ENCODE measurements at regions not wholly inside any gene's neighbourhood (a gene's known extent, or its start where the extent isn't known, plus 50 kb on each side); places are given as distances from the start of the nearest gene placed in this dataset.
"Not testable (repeated sequence)": the region's sequence is repeated elsewhere in the genome, so short reads cannot be mapped to it uniquely, and the experiment has no call there.

GRCh38 chr3:130827486-130827885, 66.4 kb upstream of the ATP2C1 start:
- no peak for DNase-seq (ENCODE audit: low read depth, low spot score)
- ChIA-PET CTCF (no interaction called here), POLR2A (no interaction called here)
- TF ChIP-seq, protein P1, sequence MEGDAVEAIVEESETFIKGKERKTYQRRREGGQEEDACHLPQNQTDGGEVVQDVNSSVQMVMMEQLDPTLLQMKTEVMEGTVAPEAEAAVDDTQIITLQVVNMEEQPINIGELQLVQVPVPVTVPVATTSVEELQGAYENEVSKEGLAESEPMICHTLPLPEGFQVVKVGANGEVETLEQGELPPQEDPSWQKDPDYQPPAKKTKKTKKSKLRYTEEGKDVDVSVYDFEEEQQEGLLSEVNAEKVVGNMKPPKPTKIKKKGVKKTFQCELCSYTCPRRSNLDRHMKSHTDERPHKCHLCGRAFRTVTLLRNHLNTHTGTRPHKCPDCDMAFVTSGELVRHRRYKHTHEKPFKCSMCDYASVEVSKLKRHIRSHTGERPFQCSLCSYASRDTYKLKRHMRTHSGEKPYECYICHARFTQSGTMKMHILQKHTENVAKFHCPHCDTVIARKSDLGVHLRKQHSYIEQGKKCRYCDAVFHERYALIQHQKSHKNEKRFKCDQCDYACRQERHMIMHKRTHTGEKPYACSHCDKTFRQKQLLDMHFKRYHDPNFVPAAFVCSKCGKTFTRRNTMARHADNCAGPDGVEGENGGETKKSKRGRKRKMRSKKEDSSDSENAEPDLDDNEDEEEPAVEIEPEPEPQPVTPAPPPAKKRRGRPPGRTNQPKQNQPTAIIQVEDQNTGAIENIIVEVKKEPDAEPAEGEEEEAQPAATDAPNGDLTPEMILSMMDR (IDR thresholded peaks at IDR 0.05; ENCODE audit: insufficient read depth, low read length, missing control alignments): no peak
- H3K4me3 ChIP-seq (ENCODE audit: low read depth, low read length): no peak overlapping the region

DNA sequence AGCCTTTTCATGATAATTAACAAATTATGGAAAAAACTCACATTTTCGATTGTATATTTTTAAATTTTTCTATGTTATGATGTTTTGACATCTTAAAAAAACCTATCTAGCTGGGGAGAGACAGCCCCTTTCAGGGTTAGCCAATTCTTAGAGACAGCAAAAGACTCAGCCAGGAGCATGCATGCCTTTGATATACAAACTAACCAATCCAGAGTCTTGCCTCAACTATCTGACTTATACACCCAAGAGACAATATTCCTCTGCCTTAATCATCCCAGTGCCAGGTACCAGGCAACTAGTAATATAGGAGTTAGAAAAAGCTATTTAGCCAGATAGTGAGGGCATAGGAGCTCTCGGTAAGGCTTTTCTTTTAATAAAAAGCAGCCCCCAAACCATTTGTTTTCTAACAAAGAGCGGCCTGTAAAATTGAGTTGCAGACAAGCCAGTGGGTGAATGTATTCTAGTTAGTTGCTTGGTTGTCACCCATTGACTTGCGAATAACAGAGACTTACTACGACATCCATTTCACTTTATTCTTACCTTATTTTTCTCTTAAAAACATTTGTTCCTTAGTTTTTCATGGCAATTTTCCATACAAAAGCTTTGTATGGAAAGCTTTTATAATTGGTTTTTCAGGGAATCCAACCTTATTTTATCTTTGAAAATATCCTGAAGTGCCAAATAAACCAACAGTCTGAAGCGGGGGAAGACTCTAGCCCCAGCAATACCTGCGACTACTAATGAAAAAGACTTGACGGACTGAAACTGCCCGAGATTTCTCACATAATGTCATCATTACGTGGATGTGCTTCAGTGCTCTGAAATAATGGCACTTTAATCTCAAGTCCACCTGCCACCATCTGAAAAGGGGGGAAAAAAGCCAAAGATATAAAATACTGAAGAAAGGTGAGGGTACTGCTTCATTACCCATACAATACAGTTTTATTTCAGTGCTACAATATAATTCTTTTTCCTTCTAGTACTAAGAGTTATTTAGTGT, 64.6 kb upstream of the ATP2C1 start:
- CTCF ChIA-PET: no interaction called here
- no peak for DNase-seq (ENCODE audit: low read depth, low spot score)
- TF ChIP-seq, protein P1 (IDR thresholded peaks at IDR 0.05; ENCODE audit: insufficient read depth, low read length, missing control alignments): no peak
- H3K4me3 ChIP-seq (ENCODE audit: low read depth, low read length): no peak overlapping the region
- POLR2A ChIA-PET: no interaction called here

GRCh38 chr3:130831719-130832400, 62.0 kb upstream of the ATP2C1 start:
- CTCF ChIA-PET: no interaction called here
- no peak for DNase-seq (ENCODE audit: low read depth, low spot score)
- POLR2A ChIA-PET: no interaction called here
- H3K4me3 ChIP-seq (ENCODE audit: low read depth, low read length): no peak overlapping the region
- TF ChIP-seq, protein P1 (IDR thresholded peaks at IDR 0.05; ENCODE audit: insufficient read depth, low read length, missing control alignments): no peak

DNA sequence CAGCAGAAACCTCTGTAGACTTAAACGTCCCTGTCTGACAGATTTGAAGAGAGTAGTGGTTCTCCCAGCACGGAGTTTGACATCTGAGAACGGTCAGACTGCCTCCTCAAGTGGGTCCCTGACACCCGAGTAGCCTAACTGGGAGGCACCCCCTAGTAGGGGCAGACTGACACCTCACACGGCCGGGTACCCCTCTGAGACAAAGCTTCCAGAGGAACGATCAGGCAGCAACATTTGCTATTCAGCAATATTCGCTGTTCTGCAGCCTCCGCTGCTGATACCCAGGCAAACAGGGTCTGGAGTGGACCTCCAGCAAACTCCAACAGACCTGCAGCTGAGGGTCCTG, 61.5 kb upstream of the ATP2C1 start:
- H3K4me3 ChIP-seq (ENCODE audit: low read depth, low read length); POLR2A ChIA-PET; CTCF ChIA-PET; DNase-seq (ENCODE audit: low read depth, low spot score): not testable (repeated sequence)

DNA sequence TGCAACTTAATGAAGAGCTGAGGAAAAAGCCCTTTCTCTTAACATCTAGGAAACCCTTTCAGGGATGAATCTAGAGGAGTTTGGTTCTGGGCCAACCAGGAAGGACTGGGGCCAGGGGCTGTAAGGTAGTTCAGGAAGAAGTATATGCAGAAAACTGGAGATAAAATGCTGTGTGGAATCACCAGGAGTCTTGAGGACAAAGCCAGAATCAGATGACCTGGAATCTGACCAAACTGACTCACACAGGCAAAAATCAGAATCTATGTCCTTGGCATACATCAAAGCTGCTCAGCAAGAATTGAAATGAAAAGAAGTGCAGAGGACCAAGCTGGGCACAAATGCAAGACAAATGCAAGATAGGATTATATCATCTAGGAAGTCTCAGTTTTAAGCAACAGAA, 59.4 kb upstream of the ATP2C1 start:
- no peak for DNase-seq (ENCODE audit: low read depth, low spot score)
- H3K4me3 ChIP-seq (ENCODE audit: low read depth, low read length): no peak overlapping the region
- TF ChIP-seq, protein P1 (IDR thresholded peaks at IDR 0.05; ENCODE audit: insufficient read depth, low read length, missing control alignments): no peak
- ChIA-PET POLR2A (no interaction called here), CTCF (no interaction called here)

GRCh38 chr3:130835483-130835882, 58.4 kb upstream of the ATP2C1 start:
- no peak for DNase-seq (ENCODE audit: low read depth, low spot score)
- H3K4me3 ChIP-seq (ENCODE audit: low read depth, low read length): no peak overlapping the region
- TF ChIP-seq, protein P1 (IDR thresholded peaks at IDR 0.05; ENCODE audit: insufficient read depth, low read length, missing control alignments): no peak
- CTCF ChIA-PET: no interaction called here
- POLR2A ChIA-PET: no interaction called here
